GM04503 (cell line): ENCODE measurements at regions not wholly inside any gene's neighbourhood (a gene's known extent, or its start where the extent isn't known, plus 50 kb on each side); places are given as distances from the start of the nearest gene placed in this dataset.
"Not testable (repeated sequence)": the region's sequence is repeated elsewhere in the genome, so short reads cannot be mapped to it uniquely, and the experiment has no call there.

ENCODE experiments used
- DNase-seq: peaks from one replicate; pipeline ENCODE4 v3.0.0-alpha.2; 2012; ENCODE audit warnings: low read depth

- DNase-seq, result no peak
Measured at GRCh38 chr5:84478603-84479002, 93.9 kb upstream of the EDIL3 start.

GRCh38 chr5:84477485-84477884 is 92.8 kb upstream of the EDIL3 start:
- no peak for DNase-seq

- no peak for DNase-seq
Measured at GRCh38 chr5:84474126-84474525, 89.4 kb upstream of the EDIL3 start.

GRCh38 chr5:84453405-84453804 is 68.7 kb upstream of the EDIL3 start:
- DNase-seq, result no peak

- no peak for DNase-seq
Measured at GRCh38 chr5:84450617-84451414, 66.1 kb upstream of the EDIL3 start.

- no peak for DNase-seq
Measured at GRCh38 chr5:84445049-84445685, 60.5 kb upstream of the EDIL3 start.

- no peak for DNase-seq
Measured at GRCh38 chr5:84438456-84438855, 53.8 kb upstream of the EDIL3 start.

GRCh38 chr5:84437673-84438315 is 53.1 kb upstream of the EDIL3 start:
- peak; percentile 19 for DNase-seq

GRCh38 chr5:84436866-84437265 is 52.2 kb upstream of the EDIL3 start:
- DNase-seq, result no peak

- DNase-seq, result not testable (repeated sequence)
Measured at GRCh38 chr5:84435861-84436346, 51.2 kb upstream of the EDIL3 start.
